Left cardiac atrium (tissue), 4 donors: ENCODE measurements at regions not wholly inside any gene's neighbourhood (a gene's known extent, or its start where the extent isn't known, plus 50 kb on each side); places are given as distances from the start of the nearest gene placed in this dataset.
A peak's percentile ranks its signal among the peaks of the same experiment; 100 is the strongest.
"Not testable (repeated sequence)": the region's sequence is repeated elsewhere in the genome, so short reads cannot be mapped to it uniquely, and the experiment has no call there.

Experiments used
- ATAC-seq, 2 donors: fragments of 200-7000 bp; cut with Tn5 transposase; one replicate each; pipeline ENCODE4 v1.9.1; 2020; ENCODE audit warnings: mild to moderate bottlenecking in 2 of 2, moderate library complexity in 2 of 2
- DNase-seq: peaks from one replicate; pipeline ENCODE4 v3.0.0-alpha.2; 2020
- intact Hi-C, 2 donors: fragments of 100-400 bp; cut with DNase I; formaldehyde crosslinking; loops; one replicate each; pipeline versions ENCODE4 v1.14.1 to v1.15.1; 2022 to 2023
- donor health status: DM: no; HTN: yes; CAD: no.
- donor health status: DM: no; HTN: yes; CAD: no; lungs with severe emphysema.
- donor health status: DM: yes; HTN: yes; CAD: no.
- donor health status: Dilated cardiomyopathy.

DNA sequence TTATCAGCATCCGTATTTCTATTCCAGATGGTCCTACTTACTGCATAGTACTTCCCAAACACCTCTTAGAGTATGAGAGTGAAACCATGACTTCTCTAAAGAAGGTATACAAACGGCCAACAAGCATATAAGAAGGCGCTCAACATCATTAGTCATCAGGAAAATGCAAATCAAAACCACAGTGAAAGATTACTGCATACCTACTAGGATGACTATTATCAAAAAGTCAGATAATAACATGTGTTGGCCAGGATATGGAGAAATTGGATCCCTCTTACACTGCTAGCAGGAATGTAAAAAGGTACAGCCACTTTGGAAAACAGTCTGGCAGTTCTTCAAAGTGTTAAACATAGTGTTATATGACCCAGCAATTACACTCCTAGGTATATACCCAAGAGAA lies 215.3 kb upstream of the CXorf66 start:
- DNase-seq (no peak), ATAC-seq (no peak)
- intact Hi-C loops: no loop called here

DNA sequence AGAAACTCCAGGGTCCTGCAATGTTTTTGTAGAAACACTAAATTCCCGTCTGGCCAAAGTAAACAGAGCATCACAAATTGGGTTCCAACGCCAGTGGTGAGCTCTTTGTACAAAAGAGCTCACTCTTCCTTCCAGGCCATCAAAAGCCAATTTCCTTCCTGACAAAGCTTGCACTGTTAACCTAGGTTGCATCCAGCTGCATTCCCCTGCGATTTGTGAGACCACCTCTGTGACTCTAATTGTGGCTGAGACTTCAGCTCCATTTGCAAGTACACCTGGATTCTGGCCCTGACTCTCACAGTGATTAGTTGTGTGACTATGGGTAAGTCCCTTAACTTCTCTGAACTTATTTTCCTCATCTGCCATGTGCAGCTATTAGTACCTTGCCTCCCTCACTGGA lies 212.5 kb upstream of the CXorf66 start:
- ATAC-seq (no peak), DNase-seq (no peak)
- intact Hi-C loops: no loop called here

DNA sequence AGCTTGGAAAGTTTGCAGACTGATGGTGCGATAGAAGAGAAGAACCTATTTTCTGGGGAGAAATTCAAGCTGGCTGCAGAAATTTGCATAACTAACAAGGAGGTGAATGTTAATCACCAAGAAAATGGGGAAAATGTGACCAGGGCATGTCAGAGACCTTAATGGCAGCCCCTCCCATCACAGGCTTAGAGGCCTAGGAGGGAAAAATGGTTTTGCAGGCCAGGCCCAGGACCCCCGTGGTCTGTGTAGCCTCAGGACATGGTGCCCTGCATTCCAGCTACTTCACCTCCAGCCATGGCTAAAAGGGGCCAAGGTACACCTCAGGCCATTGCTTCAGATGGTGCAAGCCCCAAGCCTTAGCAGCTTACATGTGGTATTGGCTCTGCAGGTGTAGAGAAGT lies 207.1 kb upstream of the CXorf66 start:
- DNase-seq (no peak), ATAC-seq (no peak)
- intact Hi-C loops: no loop called here

DNA sequence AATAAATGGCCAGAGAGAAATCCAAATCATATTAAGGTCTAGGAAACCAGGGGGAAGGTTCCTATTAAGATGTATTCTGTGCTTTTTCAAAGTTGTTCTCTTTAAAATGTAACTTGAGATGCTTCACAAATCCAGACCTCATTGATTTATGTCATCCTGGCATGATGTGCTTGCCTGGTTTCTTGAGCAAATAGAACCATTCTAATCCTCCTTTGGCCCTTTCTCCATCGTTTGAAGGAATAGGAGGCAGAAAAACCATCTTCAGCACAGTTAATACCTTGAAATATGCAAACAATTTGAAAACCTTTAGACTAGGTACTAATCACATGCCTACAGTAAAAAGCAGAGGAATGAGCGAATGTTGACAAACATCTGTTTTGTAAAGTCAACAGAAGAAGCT lies 202.2 kb upstream of the CXorf66 start:
- DNase-seq: no peak
- intact Hi-C loops: no loop called here
- no peak for ATAC-seq

DNA sequence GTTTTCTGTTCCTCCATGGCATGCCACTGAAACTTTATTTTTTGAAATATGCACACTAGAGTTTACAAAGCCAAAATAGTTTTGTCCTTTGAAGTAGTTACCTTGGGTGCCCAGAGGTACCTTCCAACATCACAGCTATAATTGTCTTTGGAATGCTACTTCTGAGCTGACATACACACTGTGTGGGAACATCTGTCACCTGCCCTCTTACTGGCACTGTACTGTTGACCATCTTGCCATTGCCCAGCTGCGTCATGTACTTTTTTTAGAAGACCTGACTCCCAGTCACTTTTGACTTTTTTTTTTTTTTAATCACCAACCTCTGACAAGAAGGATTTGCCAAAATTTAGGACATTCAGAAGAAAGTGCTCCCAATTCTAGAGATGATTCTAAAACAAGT lies 200.5 kb upstream of the CXorf66 start:
- no peak for DNase-seq
- intact Hi-C loops: no loop called here
- ATAC-seq: no peak

DNA sequence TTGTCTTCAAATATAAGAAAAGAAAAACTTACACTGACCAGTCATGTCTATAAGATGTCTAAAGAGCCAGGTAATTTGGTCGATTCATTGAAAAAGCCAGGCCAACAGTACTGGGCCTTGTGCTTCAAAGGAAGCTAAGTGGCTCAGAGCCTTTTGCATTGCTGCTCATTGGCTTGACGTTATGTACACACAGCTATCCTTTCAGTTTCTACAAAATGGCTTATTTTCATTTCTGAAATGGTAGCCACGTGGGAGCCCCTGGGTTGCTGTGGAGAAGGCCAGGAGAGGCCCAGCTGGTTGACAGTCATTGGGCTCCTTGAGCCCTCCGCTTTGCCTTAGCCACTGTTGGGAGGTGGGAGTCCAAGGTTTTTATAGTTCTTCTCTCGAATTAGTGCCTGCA lies 199.1 kb upstream of the CXorf66 start:
- no peak for ATAC-seq
- intact Hi-C loops: no loop called here

DNA sequence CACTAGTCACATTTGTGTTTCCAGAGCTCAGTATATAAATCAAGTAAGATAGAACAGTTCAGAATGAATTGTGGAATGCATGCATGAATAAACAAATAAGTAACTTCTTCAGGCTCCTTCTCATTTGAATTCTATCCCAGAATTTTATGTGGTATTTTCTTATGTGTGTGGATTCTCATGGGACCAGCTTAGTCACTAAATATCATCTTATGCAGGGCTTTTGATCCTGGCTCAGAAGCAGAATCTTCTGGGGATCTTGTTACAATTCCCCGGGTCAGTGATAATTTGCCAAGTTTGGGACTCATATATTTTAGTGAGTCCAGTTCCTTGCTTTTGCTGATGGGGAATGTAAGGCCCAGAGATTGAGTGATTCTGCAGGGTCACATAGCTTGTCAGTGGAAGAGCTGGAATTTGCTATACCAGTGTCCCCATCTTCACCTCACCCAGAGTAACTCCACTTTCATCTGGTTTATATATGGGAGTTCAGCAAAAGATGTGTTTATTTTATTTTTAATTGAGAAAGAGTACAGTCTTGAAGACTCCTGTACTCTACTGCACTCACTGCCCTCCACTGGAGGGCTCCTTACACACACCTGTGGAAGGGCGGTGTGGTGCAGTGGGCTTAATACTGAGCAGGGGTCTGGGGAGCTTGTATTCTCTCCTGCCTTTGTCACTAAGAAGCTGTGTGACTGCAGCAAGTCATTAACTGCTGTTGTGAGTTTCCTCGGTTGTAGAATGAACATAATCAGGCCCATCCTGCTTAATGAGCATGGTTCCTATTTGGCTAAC lies 198.2 kb upstream of the CXorf66 start:
- no peak for ATAC-seq
- DNase-seq: no peak
- intact Hi-C loops: no loop called here

More for the DNA sequence above, 199.1 kb upstream of the CXorf66 start:
- no peak for DNase-seq

DNA sequence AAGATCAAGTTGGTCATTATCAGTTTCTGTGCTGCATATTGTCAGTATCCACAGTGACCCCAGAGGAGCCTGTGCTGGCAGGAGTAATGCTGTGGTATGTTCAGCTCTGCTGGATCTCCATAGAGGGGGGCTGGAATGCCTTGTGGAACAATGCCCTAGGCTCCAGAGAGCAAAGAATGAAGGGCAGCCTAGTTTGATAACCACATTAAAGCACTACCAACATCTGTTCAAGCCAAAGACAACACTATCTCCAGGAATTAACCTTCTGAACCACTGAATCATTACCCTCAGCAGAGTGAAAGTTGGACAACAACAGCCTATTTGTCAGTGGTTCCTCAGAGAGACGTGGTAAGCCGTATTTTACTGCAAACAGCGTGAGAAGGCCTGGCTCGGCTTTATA lies 192.3 kb upstream of the CXorf66 start:
- intact Hi-C loops: no loop called here
- ATAC-seq: peak in 1 of 2 donors; percentile 12
- no peak for DNase-seq

DNA sequence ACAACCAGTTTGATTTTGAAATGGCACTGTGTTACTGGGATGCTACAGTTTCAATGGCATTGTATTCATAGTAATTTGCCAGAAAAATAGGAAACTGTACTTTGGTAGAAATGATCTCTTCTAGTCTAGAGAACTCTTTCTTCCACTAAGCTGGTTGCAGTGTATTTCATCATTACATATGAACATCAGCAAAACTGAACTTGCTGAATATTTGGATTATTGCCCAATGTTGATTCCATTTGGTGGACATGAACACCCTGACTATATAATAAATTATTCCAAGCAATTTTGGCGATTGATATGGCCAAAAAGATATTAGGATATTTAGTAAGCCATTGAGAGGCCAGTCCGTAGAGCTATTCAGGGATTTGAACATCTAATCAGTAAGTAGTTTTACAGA lies 191.8 kb upstream of the CXorf66 start:
- no peak for ATAC-seq
- intact Hi-C loops: no loop called here

DNA sequence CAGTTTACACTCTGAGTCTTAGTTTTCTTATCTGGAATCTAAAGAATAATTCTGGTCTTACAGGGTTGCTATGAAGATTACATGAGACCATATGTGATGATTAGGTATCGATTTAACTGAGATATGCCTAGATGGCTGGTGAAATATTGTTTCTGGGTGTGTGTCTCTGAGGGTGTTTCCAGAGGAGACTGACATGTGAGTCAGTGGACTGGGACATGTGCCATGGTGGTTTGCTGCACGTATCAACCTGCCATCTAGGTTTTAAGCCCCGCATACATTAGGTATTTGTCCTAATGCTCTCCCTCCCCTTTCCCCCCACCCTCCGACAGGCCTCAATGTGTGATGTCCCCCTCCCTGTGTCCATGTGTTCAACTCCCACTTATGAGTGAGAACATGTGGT lies 186.0 kb upstream of the CXorf66 start:
- intact Hi-C loops: no loop called here
- no peak for DNase-seq
- ATAC-seq: no peak

More for the DNA sequence above, 191.8 kb upstream of the CXorf66 start:
- DNase-seq: no peak

DNA sequence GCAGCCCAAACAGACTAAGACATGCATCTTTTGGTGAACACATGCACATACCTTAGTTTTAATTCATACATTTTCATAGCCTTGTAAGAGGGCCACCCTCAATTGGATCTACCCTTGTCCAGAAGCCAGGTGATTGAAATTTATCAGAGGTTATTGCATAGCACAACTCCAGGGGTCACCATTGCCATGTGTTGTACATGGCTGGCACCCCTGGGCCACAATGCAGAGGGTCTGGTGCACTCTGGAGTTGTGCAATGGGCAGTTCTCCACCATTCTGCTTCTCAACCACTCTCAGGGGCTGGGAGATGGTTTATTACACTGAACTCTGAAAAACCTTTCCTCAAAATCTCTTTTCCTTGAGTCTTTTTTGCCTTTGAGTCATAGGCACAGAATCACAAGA lies 184.4 kb upstream of the CXorf66 start:
- DNase-seq (no peak), ATAC-seq (no peak)
- intact Hi-C loops: loop anchor here in 1 of 2 donors (10.0 kb wide), 1 partner anchor 95 kb away; no protein-coding TSS in a partner anchor

DNA sequence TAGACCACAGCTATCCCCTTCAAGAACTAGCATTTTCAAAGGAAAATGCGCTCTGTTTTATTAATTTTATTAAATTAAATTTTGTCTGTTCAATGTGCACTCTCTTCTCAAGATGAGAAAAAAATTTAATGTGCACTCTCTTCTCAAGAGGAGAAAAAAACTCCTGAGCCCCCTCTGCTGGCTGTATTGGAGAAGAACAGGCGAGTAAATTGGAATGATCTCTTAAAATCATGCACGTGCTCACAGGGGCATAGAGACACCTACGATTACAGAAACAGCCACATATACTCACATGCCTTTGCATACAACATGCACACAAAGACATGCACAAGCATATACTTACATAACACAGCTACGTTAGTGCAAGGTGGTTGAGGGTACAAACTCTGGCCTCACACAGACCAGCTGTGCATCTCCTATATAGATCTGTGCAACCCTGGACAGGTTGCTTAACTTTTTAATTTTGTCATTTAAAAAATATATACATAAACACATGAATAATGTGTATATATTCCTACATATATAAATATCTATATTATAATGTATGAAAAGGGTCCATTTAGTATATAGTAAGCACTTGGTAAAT lies 176.2 kb upstream of the CXorf66 start:
- intact Hi-C loops: loop anchor here in 1 of 2 donors (10.0 kb wide), 1 partner anchor 87 kb away; no protein-coding TSS in a partner anchor
- ATAC-seq: no peak
- no peak for DNase-seq

DNA sequence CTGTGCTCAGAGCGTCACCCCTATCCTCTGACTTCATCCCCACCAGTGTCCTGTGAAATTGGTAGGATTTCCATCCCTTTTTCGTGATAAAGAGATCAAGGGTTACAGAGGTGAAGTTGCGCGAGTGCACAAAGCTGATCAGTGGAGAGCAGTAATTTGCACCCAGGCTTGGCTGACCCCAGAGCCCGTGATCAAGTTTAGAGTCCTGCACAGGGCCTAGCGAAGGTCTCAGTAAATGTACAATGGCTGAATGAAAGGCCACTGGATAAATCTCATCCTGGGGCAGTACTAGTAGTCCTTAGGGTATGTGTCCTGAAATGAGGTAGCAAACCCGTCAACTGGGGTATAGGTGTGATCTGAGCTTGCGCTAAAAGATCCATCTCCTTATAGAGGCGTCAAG lies 173.2 kb upstream of the CXorf66 start:
- ATAC-seq, intact Hi-C loops, DNase-seq: not testable (repeated sequence)

DNA sequence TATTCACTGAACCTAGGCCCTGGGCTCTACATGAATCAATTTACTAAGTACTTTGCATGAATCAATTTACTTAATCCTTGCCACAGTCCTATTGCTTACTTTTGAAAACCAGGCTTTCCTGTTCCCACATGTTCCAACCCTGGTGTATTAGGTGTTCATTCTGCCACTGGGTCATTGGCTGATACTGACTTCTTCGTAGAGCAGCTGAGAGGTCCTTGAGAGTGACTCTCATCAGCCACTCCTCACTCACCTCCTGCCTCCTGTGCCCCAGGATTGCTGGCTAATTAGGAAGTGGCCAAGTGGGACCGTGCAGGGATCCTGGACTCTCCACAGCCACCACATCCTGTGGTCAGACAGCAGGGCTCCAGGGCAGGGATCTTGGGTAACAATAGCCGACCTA lies 172.7 kb upstream of the CXorf66 start:
- not testable (repeated sequence) for DNase-seq

DNA sequence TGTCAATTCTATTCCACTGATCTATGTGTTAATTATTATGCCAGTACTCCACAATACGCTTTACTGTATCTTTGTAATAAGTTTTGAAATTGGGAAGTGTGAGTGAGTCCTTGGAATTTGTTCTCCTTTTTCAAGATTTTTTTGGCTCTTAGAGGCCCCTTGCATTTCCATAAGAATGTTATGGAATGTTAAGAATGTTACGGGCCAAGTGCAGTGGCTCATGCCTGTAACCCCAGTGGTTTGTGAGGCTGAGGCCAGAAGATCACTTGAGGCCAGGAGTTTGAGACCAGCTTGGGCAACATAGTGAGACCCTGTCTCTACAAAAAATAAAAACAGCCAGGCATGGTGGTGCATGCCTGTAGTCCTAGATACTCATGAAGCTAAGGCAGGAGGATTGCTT lies 167.6 kb upstream of the CXorf66 start:
- intact Hi-C loops: no loop called here
- ATAC-seq (no peak), DNase-seq (no peak)

More for the DNA sequence above, 172.7 kb upstream of the CXorf66 start:
- ATAC-seq, intact Hi-C loops: not testable (repeated sequence)

DNA sequence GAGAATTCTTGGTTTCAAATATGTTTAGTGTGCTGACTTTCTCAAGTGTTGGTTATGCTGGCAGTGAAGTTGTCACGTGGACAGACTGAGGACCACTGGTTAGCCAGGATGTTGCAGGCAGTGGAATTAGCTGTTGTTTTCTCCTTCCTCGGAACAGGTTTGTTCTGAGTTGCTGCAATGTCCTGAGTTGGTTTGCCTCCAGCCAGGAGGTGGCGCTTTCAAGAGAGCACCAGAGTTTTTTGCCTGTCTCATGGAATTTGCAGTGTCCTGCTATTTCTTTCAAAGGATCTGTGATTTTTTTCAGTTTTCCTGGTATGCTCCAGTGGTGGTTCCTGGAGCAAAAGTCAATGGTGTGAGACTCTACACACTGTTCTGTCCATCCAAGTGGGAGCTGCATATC lies 158.1 kb upstream of the CXorf66 start:
- DNase-seq: no peak
- intact Hi-C loops: no loop called here
- no peak for ATAC-seq

DNA sequence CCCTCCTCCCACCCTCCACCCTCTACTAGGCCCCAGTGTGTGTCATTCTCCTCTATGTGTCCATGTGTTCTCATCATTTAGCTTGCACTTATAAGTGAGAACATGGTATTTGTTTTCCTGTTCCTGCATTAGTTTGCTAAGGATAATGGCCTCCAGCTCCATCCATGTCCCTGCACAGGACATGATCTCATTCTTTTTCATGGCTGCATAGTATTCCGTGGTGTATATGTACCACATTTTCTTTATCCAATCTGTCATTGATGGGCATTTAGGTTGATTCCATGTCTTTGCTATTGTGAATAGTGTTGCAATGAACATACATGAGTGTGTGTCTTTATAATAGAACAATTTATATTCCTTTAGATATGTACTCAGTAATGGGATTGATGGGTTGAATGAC lies 148.7 kb upstream of the CXorf66 start:
- DNase-seq, ATAC-seq, intact Hi-C loops: not testable (repeated sequence)

DNA sequence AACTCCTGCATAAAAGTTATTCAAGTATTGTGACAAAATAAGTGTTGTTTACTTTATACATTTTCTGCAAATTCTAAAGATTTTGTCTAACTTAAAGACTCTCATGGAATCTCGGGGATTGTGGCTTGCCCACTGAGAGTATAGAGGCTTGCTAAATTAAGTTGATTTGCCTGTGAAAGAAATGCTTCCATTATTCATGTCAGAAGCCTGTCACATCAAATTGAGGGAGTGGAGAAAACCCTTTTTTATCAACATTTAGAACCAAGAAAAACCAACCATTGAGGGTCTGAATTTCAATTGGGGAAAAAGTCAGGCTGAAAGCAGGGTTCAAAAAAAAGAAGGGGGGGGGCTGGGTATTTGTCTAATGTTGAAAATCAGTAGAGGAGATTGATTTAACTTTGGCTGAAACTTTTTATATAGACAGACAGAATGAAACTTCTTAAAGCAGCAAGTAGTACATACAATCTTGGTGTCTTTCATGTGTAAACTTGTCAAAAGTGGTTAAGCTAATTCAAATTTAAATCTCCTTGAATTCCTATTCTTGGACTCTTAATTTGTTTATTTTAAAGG lies 144.8 kb upstream of the CXorf66 start:
- intact Hi-C loops: no loop called here

DNA sequence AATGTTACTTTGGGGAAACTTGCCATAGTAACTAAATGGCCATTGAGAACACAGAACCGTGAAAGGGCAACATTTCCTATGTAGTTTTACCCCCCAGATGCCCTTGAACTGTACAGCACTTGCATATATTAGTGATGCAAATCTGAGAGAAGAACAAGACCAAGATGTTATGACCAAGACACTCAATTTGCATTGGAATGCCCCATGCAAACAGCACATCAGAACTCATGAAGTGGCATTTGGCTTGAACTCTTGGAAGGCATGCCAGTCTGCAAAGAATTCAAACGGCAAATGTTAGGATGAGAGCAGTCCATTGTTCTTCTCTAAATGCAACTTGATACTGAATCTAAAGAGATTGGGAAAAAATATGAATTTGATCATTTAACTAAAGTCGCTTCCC lies 139.4 kb upstream of the CXorf66 start:
- intact Hi-C loops: no loop called here
- ATAC-seq: no peak
- DNase-seq: no peak

More for the DNA sequence above, 144.8 kb upstream of the CXorf66 start:
- DNase-seq (no peak), ATAC-seq (no peak)

DNA sequence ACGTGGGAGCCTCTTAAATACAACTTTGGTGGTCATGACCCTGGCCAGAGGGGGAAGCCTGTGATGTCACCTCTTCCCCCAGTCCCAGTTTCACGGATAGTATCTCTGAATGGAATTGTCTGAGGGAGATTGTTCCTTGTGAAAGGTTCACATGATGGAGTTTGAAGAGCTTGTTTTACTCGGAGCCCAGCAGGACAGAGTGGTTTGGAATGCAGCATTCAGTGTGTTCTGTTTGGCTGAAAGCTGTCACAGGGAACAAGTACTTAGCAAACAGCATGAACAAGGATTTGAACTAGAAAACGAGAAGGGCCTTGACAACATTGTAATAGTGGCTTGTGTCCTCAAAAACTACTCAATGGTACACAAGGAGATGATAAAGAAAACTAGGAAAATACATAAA lies 133.9 kb upstream of the CXorf66 start:
- no peak for DNase-seq
- intact Hi-C loops: no loop called here
- no peak for ATAC-seq

DNA sequence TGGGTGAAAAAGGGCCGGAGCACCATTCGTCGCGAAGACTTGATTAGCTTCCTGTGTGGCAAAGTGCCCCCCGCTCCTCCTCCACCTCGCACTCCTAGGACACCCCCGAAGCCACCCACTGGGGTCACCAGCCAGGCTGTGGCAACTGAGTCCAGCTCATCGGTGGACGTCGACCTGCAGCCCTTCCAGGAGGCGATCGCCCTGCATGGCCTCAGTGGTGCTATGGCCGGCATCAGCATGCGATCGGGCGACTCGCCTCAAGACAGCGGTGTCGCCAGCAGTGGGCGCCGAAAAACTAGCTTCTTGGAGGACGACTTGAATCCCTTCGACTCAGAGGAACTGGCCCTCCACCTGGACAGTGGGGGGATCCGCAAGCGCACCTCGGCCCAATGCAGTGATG lies 126.8 kb upstream of the CXorf66 start:
- ATAC-seq (no peak), DNase-seq (no peak)
- intact Hi-C loops: no loop called here
